ENCODE measurements at regions not wholly inside any gene's neighbourhood (a gene's known extent, or its start where the extent isn't known, plus 50 kb on each side); places are given as distances from the start of the nearest gene placed in this dataset.

GRCh38 chr3:159250961-159251360, 449.1 kb downstream of the MFSD1 start:
- TF ChIP-seq POLR2A (IDR thresholded peaks at IDR 0.05) (no peak), CTCF (IDR thresholded peaks at IDR 0.05) (no peak), POLR2AphosphoS5 (IDR thresholded peaks at IDR 0.05) (no peak)
